ENCODE measurements at regions not wholly inside any gene's neighbourhood (a gene's known extent, or its start where the extent isn't known, plus 50 kb on each side); places are given as distances from the start of the nearest gene placed in this dataset.

- no peak for TF ChIP-seq NKRF (conservative IDR thresholded peaks at IDR 0.05)
- TF ChIP-seq RAD21 (IDR thresholded peaks at IDR 0.05; ENCODE audit: insufficient read depth, low read depth, low read length) = no peak
- no peak for TF ChIP-seq SPI1 (IDR thresholded peaks at IDR 0.05; ENCODE audit: borderline replicate concordance, insufficient read depth, low read depth, low read length)
Observed at GRCh38 chr12:90366286-90366685, 588.7 kb downstream of the CCER1 start (continued).

- no TSS peak for BruUV-seq (replicated peaks)
- ATAC-seq (no peak), FAIRE-seq (no peak), DNase-seq (ENCODE audit: low read depth, low spot score) (no peak)
- no peak overlapping the region for H2AFZ ChIP-seq (ENCODE audit: control insufficient read depth, low read depth, low read length)
- H3K4me2 ChIP-seq (ENCODE audit: control insufficient read depth, insufficient read depth) = no peak overlapping the region
- H3K79me2 ChIP-seq (ENCODE audit: control insufficient read depth, insufficient read depth, low read length) = no peaks in the 10 kb centered on the region
- no peaks in the 10 kb centered on the region for H3K36me3 ChIP-seq (ENCODE audit: control insufficient read depth in 2 of 2, insufficient read depth in 2 of 2, low read length in 1 of 2)
- H3K9me3 ChIP-seq (replicated peaks; ENCODE audit: control insufficient read depth, insufficient read depth, low read length) = no peaks in the 10 kb centered on the region
- ChIA-PET SMC1A (ENCODE audit: uncharacterized antibody, unreplicated experiment) (no interaction called here), POLR2A (no interaction called here), CTCF (no interaction called here), RAD21 (ENCODE audit: unreplicated experiment) (no interaction called here)
- H3K4me3 ChIP-seq = no peak overlapping the region
- no peak for TF ChIP-seq IRF4 (IDR thresholded peaks at IDR 0.05; ENCODE audit: low read depth, low read length)
- no peak for TF ChIP-seq CREB1 (IDR thresholded peaks at IDR 0.05; ENCODE audit: low read depth)
- no peak for TF ChIP-seq CBFB (IDR thresholded peaks at IDR 0.05; ENCODE audit: low read depth)
- no peak for TF ChIP-seq POLR2A (IDR thresholded peaks at IDR 0.05; ENCODE audit: low read depth, low read length)
- no peak for TF ChIP-seq E4F1 (IDR thresholded peaks at IDR 0.05; ENCODE audit: borderline replicate concordance, partially characterized antibody)
- no peak for TF ChIP-seq HCFC1 (IDR thresholded peaks at IDR 0.05; ENCODE audit: low read length)
- TF ChIP-seq BACH1 (IDR thresholded peaks at IDR 0.05; ENCODE audit: borderline replicate concordance) = no peak
- TF ChIP-seq ESRRA (IDR thresholded peaks at IDR 0.05; ENCODE audit: low read length) = no peak
- TF ChIP-seq CHD2 (IDR thresholded peaks at IDR 0.05; ENCODE audit: borderline replicate concordance, low read depth, low read length) = no peak
- TF ChIP-seq PAX5 (IDR thresholded peaks at IDR 0.05; ENCODE audit: borderline replicate concordance, low read depth, low read length) = no peak
- TF ChIP-seq HDGF (IDR thresholded peaks at IDR 0.05) = no peak
- TF ChIP-seq YBX1 (IDR thresholded peaks at IDR 0.05) = no peak
- no peak for TF ChIP-seq SIX5 (IDR thresholded peaks at IDR 0.05; ENCODE audit: low read depth, low read length, severe bottlenecking)
- TF ChIP-seq MEF2A (IDR thresholded peaks at IDR 0.05; ENCODE audit: insufficient read depth, low read depth, low read length) = no peak
- no peak for TF ChIP-seq SMC3 (IDR thresholded peaks at IDR 0.05; ENCODE audit: borderline replicate concordance, low read length)
- TF ChIP-seq USF2 (IDR thresholded peaks at IDR 0.05; ENCODE audit: borderline replicate concordance, low read depth, low read length) = no peak
- no peak for TF ChIP-seq TCF3 (IDR thresholded peaks at IDR 0.05; ENCODE audit: borderline replicate concordance, insufficient read depth, low read depth, low read length)
- H3K27ac ChIP-seq (ENCODE audit: control insufficient read depth, insufficient read depth) = no peak overlapping the region
- intact Hi-C loops (cut with micrococcal nuclease; ENCODE audit: unreplicated experiment) (loop anchor here (5.0 kb wide), 1 partner anchor 148 kb away; no protein-coding TSS in a partner anchor), in situ Hi-C loops (cut with MboI) (no loop called here)
- H4K20me1 ChIP-seq (ENCODE audit: control insufficient read depth, insufficient read depth) = no peaks in the 10 kb centered on the region
- H3K27me3 ChIP-seq (replicated peaks in 1 of 2; ENCODE audit: control insufficient read depth in 2 of 2, insufficient read depth in 2 of 2, low read length in 1 of 2) = no peaks in the 10 kb centered on the region
- H3K4me1 ChIP-seq (ENCODE audit: control insufficient read depth, insufficient read depth, low read length) = no peaks in the 10 kb centered on the region
- no peak overlapping the region for H3K9ac ChIP-seq (ENCODE audit: control insufficient read depth, insufficient read depth, low read length)
Observed at GRCh38 chr12:90360300-90360699, 594.7 kb downstream of the CCER1 start.

All from GM12878 (cell line).